IMR-90 (cell line): ENCODE measurements at regions not wholly inside any gene's neighbourhood (a gene's known extent, or its start where the extent isn't known, plus 50 kb on each side); places are given as distances from the start of the nearest gene placed in this dataset.

Source experiments
- ATAC-seq: fragments of 200-7000 bp; cut with Tn5 transposase; 2 replicates; pipeline ENCODE4 v1.9.1; 2020; ENCODE audit warnings: low read depth, mild to moderate bottlenecking, moderate library complexity
- BruUV-seq: library from RNA; stranded (reverse); fragments of 400-500 nt; replicated peaks from 2 replicates; lab custom pipeline; 2021; lab: Mats Ljungman, UMichigan
- CTCF ChIA-PET: fragments of 300-600 bp; formaldehyde crosslinking; extraction: SDS; loops from one replicate; lab custom pipeline; 2021; ENCODE audit warnings: antibody characterized with exemption; lab: Yijun Ruan, JAX
- POLR2A ChIA-PET: fragments of 300-600 bp; sonication (Branson Sonifier 250); formaldehyde crosslinking; loops from one replicate; lab custom pipeline; 2022; ENCODE audit warnings: antibody characterized with exemption; ENCODE audit not compliant: unreplicated experiment; lab: Charles Lee
- DNase-seq: peaks from one replicate; pipeline ENCODE4 v3.0.0; 2013
- H2AFZ ChIP-seq: replicated peaks from 2 replicates; pipeline ENCODE3; 2013; ENCODE audit warnings: low read length, mild to moderate bottlenecking; ENCODE audit not compliant: poor library complexity
- H2AK5ac ChIP-seq: 2 replicates; pipeline ENCODE4 v1.6.1; 2013; ENCODE audit warnings: low read depth, low read length, inconsistent platforms
- H2AK9ac ChIP-seq: replicated peaks from 2 replicates; pipeline ENCODE3; 2013; ENCODE audit warnings: mild to moderate bottlenecking, low read depth, low read length, moderate library complexity; ENCODE audit not compliant: poor library complexity
- H2BK120ac ChIP-seq: 2 replicates; pipeline ENCODE4 v1.6.1; 2013; ENCODE audit warnings: low read depth, low read length, inconsistent platforms
- H2BK15ac ChIP-seq: 3 replicates; pipeline ENCODE4 v1.6.1; 2013; ENCODE audit warnings: low read depth, low read length, inconsistent platforms
- H2BK20ac ChIP-seq: 2 replicates; pipeline ENCODE4 v1.6.1; 2013; ENCODE audit warnings: low read depth, mild to moderate bottlenecking, inconsistent platforms, low read length, moderate library complexity
- H2BK5ac ChIP-seq: 2 replicates; pipeline ENCODE4 v1.6.1; 2013; ENCODE audit warnings: mild to moderate bottlenecking, low read depth, low read length, inconsistent platforms; ENCODE audit not compliant: poor library complexity, severe bottlenecking
- H3K14ac ChIP-seq: replicated peaks from 2 replicates; pipeline ENCODE4 v1.6.1; 2013; ENCODE audit warnings: low read depth, low read length, inconsistent platforms
- H3K18ac ChIP-seq: 2 replicates; pipeline ENCODE4 v1.6.1; 2013; ENCODE audit warnings: low read depth, low read length, control low read depth
- H3K23ac ChIP-seq: 2 replicates; pipeline ENCODE4 v1.6.1; 2013; ENCODE audit warnings: low read depth, low read length, inconsistent platforms
- H3K27ac ChIP-seq: 2 replicates; pipeline ENCODE4 v1.5.1; 2013; ENCODE audit warnings: mild to moderate bottlenecking, control low read depth, low read length; ENCODE audit not compliant: insufficient read depth
- H3K27me3 ChIP-seq: 2 replicates; pipeline ENCODE4 v1.6.1; 2013; ENCODE audit warnings: low read length; ENCODE audit not compliant: control insufficient read depth, insufficient read depth
- H3K36me3 ChIP-seq: 2 replicates; pipeline ENCODE4 v1.6.1; 2013; ENCODE audit warnings: low read length, mixed read lengths; ENCODE audit not compliant: control insufficient read depth, insufficient read depth
- H3K4ac ChIP-seq: 2 replicates; pipeline ENCODE4 v1.6.1; 2013; ENCODE audit warnings: low read depth, low read length, inconsistent platforms
- H3K4me1 ChIP-seq: 2 replicates; pipeline ENCODE4 v1.6.1; 2013; ENCODE audit warnings: low read length, mixed read lengths; ENCODE audit not compliant: control insufficient read depth, insufficient read depth
- H3K4me2 ChIP-seq: 2 replicates; pipeline ENCODE4 v1.6.1; 2013; ENCODE audit warnings: low read depth, mild to moderate bottlenecking, control low read depth, low read length, moderate library complexity
- H3K4me3 ChIP-seq: 2 replicates; pipeline ENCODE4 v1.5.1; 2013; ENCODE audit warnings: low read depth, mild to moderate bottlenecking, control low read depth, low read length, moderate library complexity; ENCODE audit not compliant: insufficient read depth
- H3K56ac ChIP-seq: 2 replicates; pipeline ENCODE4 v1.6.1; 2013; ENCODE audit warnings: low read length, inconsistent platforms; ENCODE audit not compliant: insufficient read depth; ENCODE audit errors: extremely low read depth
- H3K79me1 ChIP-seq, 2 experiments: 2 replicates each; pipeline ENCODE4 v1.6.1; 2013; ENCODE audit warnings: low read length in 2 of 2, inconsistent platforms in 1 of 2, low read depth in 1 of 2
- H3K9ac ChIP-seq: 2 replicates; pipeline ENCODE4 v1.6.1; 2013; ENCODE audit warnings: low read depth, low read length, control low read depth
- H3K9me1 ChIP-seq: 2 replicates; pipeline ENCODE4 v1.6.1; 2013; ENCODE audit warnings: low read length, inconsistent platforms; ENCODE audit not compliant: insufficient read depth
- H3K9me3 ChIP-seq: 2 replicates; pipeline ENCODE4 v1.6.1; 2013; ENCODE audit warnings: low read length; ENCODE audit not compliant: control insufficient read depth, insufficient read depth
- H4K20me1 ChIP-seq: 2 replicates; pipeline ENCODE4 v1.6.1; 2013; ENCODE audit warnings: low read length, inconsistent platforms; ENCODE audit not compliant: insufficient read depth
- H4K5ac ChIP-seq: 2 replicates; pipeline ENCODE4 v1.6.1; 2013; ENCODE audit warnings: mild to moderate bottlenecking, low read depth, low read length, control low read depth
- H4K8ac ChIP-seq, 2 experiments: 2 replicates each; pipeline ENCODE4 v1.6.1; 2013; ENCODE audit warnings: low read depth in 2 of 2, low read length in 2 of 2, control low read depth in 1 of 2, inconsistent platforms in 1 of 2
- H4K91ac ChIP-seq: 2 replicates; pipeline ENCODE4 v1.6.1; 2013; ENCODE audit warnings: low read depth, low read length, inconsistent platforms; ENCODE audit not compliant: insufficient read depth
- CTCF ChIP-seq: conservative IDR thresholded peaks from 2 replicates; pipeline ENCODE4 v1.5.1; 2012; ENCODE audit warnings: mild to moderate bottlenecking, low read depth, low read length, improper control_type of control experiment
- FOS ChIP-seq: fragments of 150-350 bp; IDR thresholded peaks from 2 replicates; pipeline ENCODE4 v1.6.1; 2016; ENCODE audit warnings: low read depth, low read length
- MXI1 ChIP-seq: IDR thresholded peaks from 2 replicates; pipeline ENCODE4 v1.6.1; 2012; ENCODE audit warnings: low read depth, mild to moderate bottlenecking, low read length, moderate library complexity, borderline replicate concordance
- RAD21 ChIP-seq: IDR thresholded peaks from 2 replicates; pipeline ENCODE4 v1.6.1; 2012; ENCODE audit warnings: low read length, improper control_type of control experiment
- WGBS, 2 experiments: methylation state at CpG; one replicate each; pipeline versions ENCODE4 v1.1.5 to v1.1.7; 2013; ENCODE audit warnings: missing lambda C conversion rate in 2 of 2; ENCODE audit not compliant: insufficient read length in 1 of 2; ENCODE audit errors: extremely low coverage in 2 of 2; 5-methylcytosine and 5-hydroxymethylcytosine counted together
- dilution Hi-C: fragments of 300-500 bp; cut with HindIII; formaldehyde crosslinking; loops from one replicate; pipeline ENCODE4 v1.14.3; 2018; ENCODE audit warnings: low sequenced_read_pairs; ENCODE audit not compliant: unreplicated experiment
- in situ Hi-C: fragments of 300-500 bp; cut with MboI; formaldehyde crosslinking; loops from 3 replicates; pipeline ENCODE4 v1.14.3; 2019; ENCODE audit warnings: low sequenced_read_pairs, inconsistent platforms, mixed read lengths
- intact Hi-C: fragments of 100-400 bp; cut with micrococcal nuclease; formaldehyde crosslinking; loops from 2 replicates; pipeline ENCODE4 v1.10.0; 2022

- no peak overlapping the region for H3K4me2 ChIP-seq
- intact Hi-C loops (no loop called here), dilution Hi-C loops (no loop called here), in situ Hi-C loops (no loop called here)
- peak overlapping the region; percentile 45; the same call in 1 of the 2 replicates for H2BK20ac ChIP-seq
- CTCF ChIA-PET, result no interaction called here
- ATAC-seq, result no peak
- no peaks in the 10 kb centered on the region for H4K20me1 ChIP-seq
- H3K27ac ChIP-seq, result no peak overlapping the region
- POLR2A ChIA-PET, result no interaction called here
- no peak overlapping the region for H3K9ac ChIP-seq
- H3K23ac ChIP-seq, result peak overlapping the region; percentile 85; the same call in 1 of the 2 replicates
- H2BK5ac ChIP-seq, result peak overlapping the region; percentile 45
- H3K4me1 ChIP-seq, result peaks cover 3% of the 10 kb centered on the region; the same call in 1 of the 2 replicates
- H2AFZ ChIP-seq, result no peak overlapping the region
- H3K9me1 ChIP-seq, result no peaks in the 10 kb centered on the region
- H2BK15ac ChIP-seq, result 0 out of 3 replicates have a peak overlapping the region, but pooled peaks have one; percentile 84
- no TSS peak for BruUV-seq
- H3K36me3 ChIP-seq, result no peaks in the 10 kb centered on the region
- no peak overlapping the region for H2AK5ac ChIP-seq
- H3K9me3 ChIP-seq, result no peaks in the 10 kb centered on the region
- H3K27me3 ChIP-seq, result no peaks in the 10 kb centered on the region
- no peak overlapping the region for H3K18ac ChIP-seq
- no peak overlapping the region for H3K4ac ChIP-seq
- 0 out of 2 replicates have a peak overlapping the region, but pooled peaks have one; percentile 48 for H2BK120ac ChIP-seq
- peak overlapping the region; percentile 71; the same call in 1 of the 2 replicates for H3K14ac ChIP-seq
- WGBS, 2 experiments, result no CpG with 5 or more reads among the region's 2 CpGs
- no peaks in the 10 kb centered on the region; a peak in 1 of 4 replicates for H3K79me1 ChIP-seq
- H3K4me3 ChIP-seq, result no peak overlapping the region
- no peak overlapping the region for H3K56ac ChIP-seq
- H4K91ac ChIP-seq, result no peak overlapping the region
- no peak overlapping the region for H4K5ac ChIP-seq
- no peak for TF ChIP-seq CTCF
- no peak for TF ChIP-seq RAD21
- TF ChIP-seq FOS, result no peak
- no peak for TF ChIP-seq MXI1
- no peak overlapping the region for H2AK9ac ChIP-seq
- H4K8ac ChIP-seq, result no peak overlapping the region; a peak in 1 of 4 replicates
- DNase-seq, result peak; percentile 35
These were observed 668.2 kb upstream of the GJE1 start for GRCh38 chr6:141464490-141464889.
